Activated T-cell treated with anti-CD3 and anti-CD28 coated beads, Interleukin-2, amount 50 U/mL, for 1 hour (primary cell): ENCODE measurements at regions not wholly inside any gene's neighbourhood (a gene's known extent, or its start where the extent isn't known, plus 50 kb on each side); places are given as distances from the start of the nearest gene placed in this dataset.
"Not testable (repeated sequence)": the region's sequence is repeated elsewhere in the genome, so short reads cannot be mapped to it uniquely, and the experiment has no call there.

Source experiments
- DNase-seq: peaks from one replicate; pipeline ENCODE4 v3.0.0-alpha.2; 2020

GRCh38 chr10:25869609-25870008 is 64.4 kb upstream of the MYO3A start:
- DNase-seq, result no peak

DNA sequence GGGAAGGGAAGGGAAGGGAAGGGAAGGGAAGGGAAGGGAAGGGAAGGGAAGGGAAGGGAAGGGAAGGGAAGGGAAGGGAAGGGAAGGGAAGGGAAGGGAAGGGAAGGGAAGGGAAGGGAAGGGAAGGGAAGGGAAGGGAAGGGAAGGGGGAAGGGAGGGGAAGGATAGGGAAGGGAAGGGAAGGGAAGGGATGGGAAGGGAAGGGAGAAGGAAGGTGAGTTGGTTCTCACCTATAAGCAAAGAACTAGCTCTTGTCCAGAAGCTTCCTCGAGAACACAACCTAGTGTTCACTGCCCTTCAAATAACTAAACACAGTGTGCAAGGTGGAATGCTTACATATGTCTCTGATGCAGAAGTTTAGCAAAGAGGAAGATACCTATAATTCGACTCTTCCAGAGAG is 59.6 kb upstream of the MYO3A start:
- not testable (repeated sequence) for DNase-seq

DNA sequence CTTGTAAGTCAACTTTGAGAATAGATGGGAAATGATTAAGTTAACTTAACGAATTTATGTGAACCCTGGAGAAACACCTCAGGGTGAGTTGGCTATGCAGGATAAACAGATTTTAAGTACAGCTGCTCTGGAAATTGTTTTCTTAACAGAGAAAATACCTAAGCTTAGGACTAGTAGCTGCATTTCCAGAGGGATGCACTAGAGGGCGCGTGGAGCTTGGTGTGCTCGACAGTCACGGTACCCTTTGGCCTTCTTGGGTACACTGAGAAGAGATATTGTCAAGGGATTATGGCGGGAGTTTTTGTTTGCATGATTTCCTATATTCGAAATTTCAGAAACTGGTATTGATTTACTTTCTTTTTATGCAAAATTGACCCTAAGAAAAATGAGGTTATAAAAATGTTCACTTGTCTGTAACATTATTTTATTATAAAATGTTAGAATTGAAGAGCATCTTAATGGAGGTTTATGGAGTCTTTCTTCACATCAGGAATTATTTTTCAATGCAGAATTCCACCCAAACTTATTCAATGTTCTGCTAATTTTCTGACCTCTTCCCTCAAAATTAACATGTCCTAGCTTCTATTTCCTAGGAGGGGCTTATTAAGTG is 58.4 kb upstream of the MYO3A start:
- peak; percentile 45 for DNase-seq

- no peak for DNase-seq
Observed at GRCh38 chr10:25877296-25877695, 56.7 kb upstream of the MYO3A start.
